HG02970 (cell line): ENCODE measurements at regions not wholly inside any gene's neighbourhood (a gene's known extent, or its start where the extent isn't known, plus 50 kb on each side); places are given as distances from the start of the nearest gene placed in this dataset.

Experiments used
- ATAC-seq: cut with Tn5 transposase; IDR thresholded peaks from one replicate; pipeline ENCODE4 v1.9.1; 2021; ENCODE audit warnings: mild to moderate bottlenecking, moderate library complexity, moderate number of reproducible peaks; ENCODE audit not compliant: unreplicated experiment, low FRiP score

DNA sequence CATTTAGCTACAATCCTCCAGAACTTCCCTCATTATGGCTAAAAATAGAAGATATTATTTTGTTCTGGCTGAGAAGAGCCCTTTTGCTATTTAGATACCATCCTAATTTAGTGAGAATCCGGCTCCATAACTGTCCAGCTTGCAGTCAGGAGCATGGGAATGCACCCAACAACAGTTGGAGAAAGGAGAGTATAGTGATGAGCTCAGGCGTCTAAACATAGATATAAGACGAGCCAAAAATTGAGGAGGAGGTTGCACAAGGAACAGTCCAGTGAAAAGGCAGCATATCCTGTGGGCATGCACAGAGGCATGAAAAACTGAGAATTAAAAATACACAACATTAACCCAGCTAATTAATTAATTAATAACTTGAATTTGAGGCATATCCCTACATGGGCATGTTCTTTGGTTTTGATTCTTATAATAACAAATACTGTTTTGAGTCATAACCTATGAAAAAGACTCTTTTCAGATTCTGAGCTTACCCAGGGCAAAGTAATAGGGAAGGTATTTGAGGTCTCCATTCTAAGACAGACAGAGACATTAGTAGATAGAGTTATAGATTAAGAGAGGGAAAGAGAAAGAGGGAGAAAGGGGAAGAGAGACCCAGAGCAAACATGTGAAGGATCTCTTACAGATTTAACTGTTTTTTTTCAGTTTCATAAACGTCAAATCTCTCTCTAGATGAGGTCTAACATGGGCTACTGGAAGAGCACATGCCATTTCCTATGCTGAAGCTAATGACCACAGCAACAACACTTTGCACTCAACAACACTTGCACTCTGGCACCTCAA is 311.2 kb downstream of the OSR1 start:
- peak; percentile 94 for ATAC-seq

DNA sequence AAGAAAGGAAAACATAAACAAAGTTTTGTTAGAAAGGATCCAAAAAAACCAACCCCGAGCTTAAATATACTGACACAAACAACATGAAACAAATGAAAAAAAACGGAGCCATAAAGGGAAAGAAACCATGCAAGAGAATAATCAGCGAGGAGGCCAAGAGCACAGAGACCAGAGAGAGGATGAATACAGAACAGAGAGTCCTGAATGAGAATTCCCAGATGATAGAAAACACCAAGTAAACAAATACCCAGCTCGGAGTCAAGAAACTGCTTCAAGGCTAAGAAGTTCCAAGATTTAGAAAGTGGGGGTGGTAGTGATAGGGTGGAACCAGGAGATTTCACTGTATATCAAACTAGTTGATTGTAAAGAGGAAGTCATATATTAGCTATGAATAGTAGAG is 313.3 kb downstream of the OSR1 start:
- no peak for ATAC-seq

DNA sequence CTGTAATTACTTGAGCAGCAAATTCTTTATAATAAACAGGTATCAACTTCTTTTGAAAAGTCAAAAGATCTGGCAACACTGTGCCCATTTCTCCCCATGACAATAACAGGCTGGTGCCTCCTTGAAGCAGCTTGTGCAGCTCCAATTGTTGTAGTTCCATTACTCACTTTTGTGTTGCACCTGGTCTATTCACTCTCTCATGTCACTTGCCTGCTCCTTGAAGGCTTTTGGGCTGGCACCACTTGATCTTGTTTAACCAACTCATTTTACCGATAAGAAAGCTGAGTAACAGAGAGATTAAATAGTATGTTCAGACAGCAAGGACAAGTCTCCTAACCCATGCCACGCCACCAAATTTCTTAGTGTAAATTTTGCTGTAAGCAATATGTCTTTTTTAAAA is 314.5 kb downstream of the OSR1 start:
- no peak for ATAC-seq

DNA sequence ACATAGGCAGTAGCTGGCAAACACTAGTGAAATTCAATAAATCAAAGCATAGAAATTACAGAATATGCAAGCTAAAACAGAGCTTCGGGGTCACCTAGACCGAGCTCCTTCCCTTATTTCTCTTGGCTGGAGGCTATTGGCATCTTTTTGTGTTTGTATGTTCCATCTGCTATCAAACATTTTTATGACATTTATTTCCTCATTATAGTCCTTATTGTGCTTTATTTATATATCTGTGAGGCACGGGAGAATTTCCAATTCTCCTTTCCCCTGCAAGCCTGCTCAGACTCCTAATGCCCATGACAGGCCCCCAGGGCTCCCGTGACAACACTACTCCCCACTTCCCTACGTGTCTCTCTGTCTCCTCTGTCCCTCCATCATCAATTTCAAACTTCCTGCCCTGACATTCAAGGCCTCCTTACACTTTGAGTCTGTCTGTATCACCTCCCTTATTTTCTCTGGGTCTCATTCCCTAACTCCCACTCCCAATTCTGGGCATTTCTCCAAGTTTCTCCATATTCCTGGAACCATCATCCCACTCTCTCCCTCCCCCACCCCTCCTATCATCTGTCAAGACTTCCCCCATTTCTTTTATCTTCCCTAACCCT is 316.9 kb downstream of the OSR1 start:
- no peak for ATAC-seq

DNA sequence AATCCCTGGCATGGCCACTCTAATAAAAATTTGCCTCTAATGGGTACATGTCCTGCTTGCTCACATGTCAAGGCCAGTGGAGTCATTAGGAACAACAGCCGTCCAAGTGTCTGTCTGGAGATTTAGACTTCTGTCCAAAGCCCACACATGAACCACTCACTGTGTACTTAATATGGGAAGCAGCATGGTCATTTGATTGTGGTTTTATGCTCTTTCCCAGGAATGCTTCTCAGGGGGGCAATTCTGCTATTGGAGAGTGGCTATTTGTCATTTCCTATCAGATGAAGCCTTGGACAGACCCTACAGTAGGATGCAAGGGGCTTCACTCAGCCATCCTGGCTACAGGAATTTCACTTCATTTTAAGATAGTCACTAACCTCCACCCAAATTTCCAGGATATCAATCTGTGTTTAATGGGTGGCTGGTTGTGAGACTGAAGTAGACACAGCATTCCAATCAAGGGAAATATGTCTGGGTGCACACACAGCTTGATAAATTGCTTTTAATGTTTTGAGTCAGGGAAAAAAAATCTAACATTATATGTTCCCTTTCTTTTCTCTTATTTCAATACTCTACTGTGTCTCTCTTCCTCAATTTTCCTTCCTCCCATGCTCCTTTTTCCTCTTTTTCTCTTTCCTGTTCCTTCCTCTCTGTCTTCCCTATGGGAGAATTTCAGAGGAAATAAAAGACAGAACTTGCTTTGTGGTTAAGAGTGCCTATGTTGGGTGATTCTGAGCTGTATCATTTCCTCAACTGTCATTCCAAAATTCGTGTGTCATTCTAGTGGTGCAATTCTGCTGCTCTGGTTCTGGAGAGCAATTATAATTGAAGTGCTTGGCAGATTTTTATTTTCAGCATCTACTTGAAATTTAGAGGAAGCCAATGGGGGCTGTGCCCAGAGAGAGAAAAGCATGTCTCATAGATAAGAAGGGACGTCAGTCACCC is 320.1 kb downstream of the OSR1 start:
- ATAC-seq: no peak

DNA sequence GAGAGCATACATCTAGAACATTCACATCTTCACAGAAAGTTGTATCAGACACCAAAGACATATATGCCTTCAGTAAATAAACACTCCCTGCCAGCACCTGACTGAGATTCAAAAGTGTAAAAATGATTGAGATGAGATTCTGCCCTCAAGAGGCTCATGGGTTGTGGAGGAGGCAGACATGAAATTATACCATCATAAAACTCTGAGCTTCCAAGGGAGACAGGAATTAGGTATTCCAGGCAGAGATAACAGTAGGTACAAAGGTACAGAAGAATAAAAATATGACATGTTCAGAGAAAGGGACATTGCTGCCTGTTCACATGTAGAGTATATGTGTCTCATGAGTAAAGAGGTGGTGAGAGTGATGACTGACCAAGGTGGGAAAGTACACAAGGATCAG is 322.3 kb downstream of the OSR1 start:
- ATAC-seq: no peak

DNA sequence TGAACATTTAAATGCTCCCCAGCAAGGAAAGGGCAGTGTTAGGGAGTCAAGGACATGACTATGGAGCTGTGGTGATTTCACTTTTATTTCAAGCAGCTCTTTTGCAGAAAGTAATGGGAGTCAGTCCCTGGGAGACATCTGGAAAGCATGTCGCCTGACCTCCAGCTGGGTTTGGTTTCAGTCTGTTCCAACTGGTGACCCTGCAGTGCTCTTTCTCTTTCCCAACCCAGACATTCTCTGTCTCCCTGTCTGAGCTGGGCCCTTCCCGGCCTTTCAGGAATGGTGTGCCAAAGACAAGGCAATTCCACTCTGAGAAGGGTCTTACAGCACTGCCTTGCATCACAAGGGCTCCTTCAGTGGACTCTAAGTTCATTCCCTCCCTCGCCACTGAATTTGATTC is 323.2 kb downstream of the OSR1 start:
- no peak for ATAC-seq

DNA sequence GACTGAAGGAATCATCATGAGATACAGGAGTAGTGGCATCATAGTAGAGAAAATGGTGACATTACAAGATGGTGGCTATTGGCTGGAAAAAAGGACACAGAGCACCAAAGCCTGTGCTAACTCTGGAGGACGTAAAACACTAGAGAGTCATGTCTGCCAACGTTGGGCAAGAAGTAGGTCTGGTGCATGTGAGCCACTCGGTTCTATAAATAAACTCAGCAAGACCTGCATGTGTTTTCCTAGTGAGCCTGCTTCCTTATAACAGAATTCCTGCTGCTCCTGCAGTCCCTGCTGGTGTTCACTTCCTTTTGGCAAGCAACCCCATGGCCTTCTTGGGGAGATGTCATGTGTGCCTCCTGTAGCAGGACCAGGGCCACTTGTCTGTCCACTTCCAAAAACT is 325.2 kb downstream of the OSR1 start:
- no peak for ATAC-seq

DNA sequence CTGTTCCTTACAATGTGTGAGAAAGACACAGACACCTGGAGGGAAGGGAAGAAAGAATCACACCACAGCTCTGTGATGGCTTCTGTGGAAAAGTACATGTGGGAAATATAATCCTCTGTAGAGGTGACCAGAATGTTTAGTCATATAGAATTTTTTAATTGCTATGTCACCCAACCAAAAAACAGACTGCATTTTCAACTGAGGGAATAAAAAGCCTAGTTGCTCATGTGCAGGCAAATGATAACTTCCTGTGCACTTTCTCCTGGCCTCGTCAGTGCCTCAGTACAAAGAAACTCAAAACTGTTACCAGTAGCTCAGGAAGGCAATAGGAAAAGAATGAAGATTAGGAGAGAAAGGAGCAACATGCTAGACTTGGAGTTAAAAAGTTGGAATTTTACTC is 326.8 kb downstream of the OSR1 start:
- ATAC-seq: no peak

DNA sequence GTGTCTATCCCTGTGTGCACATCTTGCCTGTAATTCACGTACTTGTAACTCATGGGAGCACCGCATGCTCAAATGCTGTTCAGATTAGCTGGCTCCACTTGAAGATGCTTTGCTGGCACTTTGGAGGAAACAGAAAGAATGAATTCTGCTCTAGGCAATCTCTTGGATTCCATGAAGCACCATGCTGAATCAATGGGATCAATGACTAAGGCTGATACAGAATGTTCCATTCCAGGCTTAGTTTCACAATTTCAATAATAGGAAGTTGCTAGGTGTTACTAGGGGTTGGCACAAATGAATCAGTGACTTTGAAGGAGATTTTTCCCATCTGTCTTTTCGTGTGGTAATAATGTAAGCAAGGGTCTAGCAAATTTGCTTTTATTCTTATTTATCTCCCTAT is 328.8 kb downstream of the OSR1 start:
- ATAC-seq: no peak

DNA sequence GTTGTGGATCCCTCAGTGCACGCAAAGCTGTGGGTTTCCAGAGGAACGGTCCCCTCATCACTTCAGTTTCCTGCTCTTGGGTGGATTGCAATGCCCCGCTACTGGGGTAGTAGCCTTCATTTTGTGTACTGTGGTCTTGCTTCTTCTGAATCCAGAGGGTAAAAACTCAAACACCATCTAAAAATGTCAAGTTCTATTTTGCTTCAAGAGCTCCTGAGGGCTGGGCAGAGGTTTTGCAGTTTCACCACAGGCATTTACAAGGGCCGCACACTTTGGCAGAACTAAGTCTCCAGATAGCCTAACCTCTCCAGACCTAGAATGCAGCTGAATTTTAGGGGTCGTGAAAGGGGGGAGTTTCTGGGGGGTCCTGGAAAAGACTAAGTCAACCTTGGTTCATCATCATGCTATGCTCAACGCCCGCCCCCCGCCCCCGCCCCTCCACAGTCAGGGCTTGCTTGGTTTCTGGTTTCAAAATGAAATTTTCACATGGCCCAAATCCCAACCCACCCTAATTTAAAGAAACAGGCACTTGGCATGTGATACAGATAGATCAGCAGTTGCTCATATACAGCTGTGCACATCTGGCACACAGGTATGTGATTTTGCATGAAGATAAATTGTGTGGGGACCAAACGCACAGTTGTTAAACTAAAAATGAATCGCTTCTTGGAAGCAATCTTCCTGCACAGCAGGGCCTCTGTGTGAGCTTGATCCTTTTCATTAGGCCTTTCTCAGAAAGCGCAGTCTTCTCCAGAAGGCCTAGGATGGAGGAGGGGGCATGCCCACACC is 329.6 kb downstream of the OSR1 start:
- no peak for ATAC-seq

DNA sequence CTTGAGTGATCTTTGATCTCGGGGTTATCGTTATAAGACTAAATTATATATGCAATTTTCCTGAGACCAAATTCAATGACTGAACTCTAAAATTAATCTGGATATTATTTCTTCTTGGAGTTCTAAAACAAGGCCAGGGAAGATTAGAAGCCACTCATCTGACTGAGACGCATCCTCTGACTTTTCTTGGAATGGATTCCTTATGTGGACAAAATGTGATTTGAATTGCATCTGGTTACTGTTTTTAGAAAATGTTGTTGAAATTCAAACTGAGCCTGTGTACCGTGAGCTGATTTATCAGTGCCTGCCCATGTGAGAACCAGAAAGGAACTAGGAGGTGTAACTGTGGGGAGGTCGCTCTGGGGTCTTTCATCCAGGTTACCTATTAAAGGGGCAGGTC is 330.8 kb downstream of the OSR1 start:
- no peak for ATAC-seq

DNA sequence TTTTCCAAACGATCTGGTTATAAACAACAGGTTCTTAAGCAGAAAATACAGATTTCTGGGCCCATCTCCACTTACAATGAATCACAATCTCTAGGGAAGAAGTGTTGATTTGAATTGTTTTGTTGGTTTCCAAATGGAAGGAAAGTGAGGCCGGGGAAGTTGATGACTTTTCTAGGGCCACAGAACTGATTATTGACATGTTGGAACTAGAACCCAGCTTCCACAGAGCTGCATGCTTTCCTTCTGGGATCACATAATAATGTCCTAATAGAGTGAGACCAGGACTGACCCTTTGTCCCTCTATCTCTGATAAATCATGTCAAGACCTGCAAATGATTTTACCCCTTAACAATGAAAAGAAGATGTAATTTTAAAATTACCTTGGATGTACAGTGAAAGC is 332.2 kb downstream of the OSR1 start:
- ATAC-seq: no peak

DNA sequence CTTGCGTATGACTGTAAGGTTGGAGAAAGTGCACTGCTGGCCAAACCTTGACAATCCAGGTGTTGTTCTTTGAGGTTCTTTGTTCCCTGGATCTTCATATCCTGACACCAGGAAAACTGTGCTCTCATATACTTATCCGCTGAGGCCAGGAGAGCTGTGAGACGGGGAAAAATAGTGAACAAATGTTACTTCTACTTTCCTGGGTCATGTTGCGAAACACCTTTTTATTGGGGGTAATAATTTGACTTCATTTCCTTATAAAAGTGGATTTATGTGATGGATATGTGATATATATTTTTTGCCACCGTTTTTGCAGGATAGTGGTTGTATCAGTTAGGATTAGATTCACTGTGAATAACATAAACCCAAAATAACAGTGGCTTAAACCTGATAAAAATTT is 336.1 kb downstream of the OSR1 start:
- ATAC-seq: no peak

DNA sequence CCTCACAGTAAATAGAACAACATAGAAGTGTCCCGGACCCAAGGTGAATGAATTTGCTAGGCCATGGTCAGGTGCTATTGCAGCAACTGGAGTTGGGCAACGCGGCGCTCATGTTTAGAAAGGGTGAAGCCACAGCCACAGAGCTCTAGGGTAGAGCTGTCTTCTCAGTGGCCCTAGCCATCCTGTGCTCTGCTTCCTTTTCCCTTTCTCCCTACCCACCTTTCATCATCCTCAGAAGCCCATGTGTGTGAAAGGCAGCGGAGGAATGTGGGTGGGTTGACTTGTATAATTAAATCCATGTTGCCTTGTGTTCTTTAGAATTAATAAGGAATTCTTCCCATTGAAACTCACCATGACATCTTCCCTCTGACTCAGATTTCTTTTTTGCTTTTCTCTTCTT is 336.7 kb downstream of the OSR1 start:
- no peak for ATAC-seq

DNA sequence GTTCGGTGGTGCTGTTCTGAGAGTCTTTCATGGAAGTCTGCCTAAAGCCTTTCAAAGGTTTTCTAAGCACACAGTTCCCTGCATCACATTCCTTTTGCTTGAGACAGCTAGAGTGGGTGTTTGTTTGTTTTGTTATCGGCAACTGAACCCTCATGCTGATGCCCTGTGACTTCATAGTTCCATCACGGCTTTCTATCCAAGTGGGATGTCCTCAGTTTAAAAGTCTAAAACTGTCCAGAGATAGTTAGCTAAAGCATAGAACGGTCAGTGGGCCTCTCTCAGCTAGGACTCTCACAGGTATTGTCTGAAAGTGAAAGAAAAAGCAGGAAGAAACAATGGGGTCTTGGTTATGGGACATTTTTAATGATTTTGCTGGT is 337.3 kb downstream of the OSR1 start:
- ATAC-seq: no peak

DNA sequence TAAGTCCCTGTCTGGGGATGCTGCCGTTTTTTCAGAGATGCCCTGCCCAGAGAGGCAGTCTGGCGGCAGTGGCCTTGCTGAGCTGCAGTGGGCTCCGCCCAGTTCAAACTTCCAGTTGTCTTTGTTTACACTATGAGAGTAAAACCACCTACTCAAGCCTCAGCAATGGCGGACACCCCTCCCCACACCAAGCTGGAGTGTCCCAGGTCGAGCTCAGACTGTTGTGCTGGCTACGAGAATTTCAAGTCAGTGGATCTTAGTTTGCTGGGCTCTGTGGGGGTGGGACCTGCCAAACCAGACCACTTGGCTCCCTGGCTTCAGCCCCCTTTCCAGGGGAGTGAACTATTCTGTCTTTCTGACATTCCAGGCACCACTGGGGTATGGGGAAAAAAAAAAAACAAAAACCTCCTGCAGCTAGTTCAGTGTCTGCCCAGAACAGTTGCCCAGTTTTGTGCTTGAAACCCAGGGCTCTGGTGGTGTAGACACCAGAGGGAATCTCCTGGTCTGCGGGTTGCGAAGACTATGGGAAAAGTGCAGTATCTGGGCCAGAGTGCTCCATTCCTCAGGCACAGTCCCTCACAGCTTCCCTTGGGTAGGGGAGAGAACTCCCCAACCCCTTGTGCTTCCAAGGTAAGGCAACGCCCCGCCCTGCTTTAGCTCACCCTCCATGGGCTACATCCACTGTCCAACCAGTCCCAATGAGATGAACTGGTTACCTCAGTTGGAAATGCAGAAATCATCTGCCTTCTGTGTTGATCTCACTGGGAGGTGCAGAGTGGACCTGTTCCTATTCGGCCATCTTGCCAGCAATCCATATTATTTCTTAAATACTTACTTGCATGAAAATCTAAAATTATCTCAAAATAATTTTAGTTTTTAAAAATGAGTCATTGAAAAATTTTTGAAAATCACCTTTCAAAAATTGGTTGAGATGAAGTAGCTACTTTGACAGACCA is 338.0 kb downstream of the OSR1 start:
- ATAC-seq: no peak

DNA sequence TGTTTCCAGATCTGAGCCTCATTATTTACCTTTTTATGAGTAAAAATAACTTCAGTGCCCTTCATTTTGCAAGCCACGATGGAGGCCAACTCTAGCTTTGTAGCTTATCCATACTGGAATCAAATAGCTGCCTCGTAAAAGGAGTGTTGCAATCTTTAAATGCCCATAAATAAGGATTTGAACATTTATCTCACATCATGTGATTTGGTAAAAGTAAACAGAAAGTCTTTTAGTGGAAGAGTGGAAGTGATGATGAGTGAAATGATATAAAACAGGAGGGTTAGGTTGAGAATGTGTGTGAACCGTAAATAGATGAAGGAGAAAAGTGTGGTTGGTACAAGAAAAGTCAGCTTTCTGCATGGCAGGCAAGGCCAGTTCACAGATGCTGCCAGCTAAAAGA is 348.9 kb downstream of the OSR1 start:
- ATAC-seq: no peak

DNA sequence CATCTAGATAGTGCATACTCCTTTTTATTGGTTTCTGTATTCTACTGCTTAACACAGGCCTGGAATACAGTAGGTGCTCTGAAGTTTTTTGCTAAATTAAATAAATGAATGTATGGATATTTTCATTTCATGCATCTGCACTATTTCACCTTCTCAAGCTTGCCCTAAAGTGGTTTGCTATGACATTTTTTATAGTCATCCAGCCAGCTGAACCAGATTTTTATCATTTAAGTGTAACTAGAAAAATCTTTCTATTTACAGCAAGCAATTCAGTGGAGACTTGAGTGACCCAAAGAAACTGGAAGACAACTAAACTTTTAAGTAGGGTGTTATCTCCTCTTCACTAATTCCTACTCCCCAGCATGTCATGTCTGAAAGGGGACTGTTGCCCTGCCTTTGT is 354.9 kb downstream of the OSR1 start:
- no peak for ATAC-seq

DNA sequence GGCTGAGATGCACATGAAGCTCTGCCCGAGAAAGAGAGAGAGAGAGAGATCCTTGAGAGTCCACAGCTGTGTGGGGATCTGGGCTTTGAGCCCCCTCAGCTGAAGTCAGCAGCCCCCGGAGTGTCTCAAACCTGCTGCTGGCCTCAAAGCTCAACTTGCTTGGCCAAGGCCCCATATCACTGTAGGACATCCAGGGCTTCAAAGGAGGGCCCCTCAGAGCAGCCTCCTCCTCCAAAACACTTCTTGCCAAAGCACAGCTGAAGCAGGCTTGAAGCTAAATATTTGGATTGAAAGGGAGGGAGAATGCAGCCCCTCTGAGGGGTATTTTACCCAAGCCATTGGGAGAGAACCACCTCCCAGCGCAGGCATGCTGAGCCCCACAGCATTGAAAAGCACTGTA is 357.6 kb downstream of the OSR1 start:
- no peak for ATAC-seq
